ENCODE measurements at regions not wholly inside any gene's neighbourhood (a gene's known extent, or its start where the extent isn't known, plus 50 kb on each side); places are given as distances from the start of the nearest gene placed in this dataset.

DNA sequence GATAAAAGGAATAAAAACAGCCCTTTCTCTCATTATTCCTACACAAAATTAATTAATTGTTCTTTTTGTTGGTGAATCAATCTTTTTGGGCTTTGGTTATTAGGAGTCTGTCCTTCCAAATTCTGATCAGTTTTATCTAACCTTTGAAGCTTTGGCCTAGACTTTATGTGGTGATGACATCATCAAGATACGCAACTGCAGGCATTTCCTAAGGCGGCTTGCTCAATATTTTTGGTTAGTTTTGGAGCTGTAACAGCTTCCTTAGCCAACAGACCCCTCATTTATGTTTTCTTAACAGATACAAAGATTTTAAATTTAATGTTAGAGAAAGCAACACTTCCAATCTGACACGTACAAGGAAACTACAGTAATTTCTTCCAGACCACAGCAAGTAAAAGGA, 87.8 kb upstream of the PDE3A start:
- TF ChIP-seq, protein P1, sequence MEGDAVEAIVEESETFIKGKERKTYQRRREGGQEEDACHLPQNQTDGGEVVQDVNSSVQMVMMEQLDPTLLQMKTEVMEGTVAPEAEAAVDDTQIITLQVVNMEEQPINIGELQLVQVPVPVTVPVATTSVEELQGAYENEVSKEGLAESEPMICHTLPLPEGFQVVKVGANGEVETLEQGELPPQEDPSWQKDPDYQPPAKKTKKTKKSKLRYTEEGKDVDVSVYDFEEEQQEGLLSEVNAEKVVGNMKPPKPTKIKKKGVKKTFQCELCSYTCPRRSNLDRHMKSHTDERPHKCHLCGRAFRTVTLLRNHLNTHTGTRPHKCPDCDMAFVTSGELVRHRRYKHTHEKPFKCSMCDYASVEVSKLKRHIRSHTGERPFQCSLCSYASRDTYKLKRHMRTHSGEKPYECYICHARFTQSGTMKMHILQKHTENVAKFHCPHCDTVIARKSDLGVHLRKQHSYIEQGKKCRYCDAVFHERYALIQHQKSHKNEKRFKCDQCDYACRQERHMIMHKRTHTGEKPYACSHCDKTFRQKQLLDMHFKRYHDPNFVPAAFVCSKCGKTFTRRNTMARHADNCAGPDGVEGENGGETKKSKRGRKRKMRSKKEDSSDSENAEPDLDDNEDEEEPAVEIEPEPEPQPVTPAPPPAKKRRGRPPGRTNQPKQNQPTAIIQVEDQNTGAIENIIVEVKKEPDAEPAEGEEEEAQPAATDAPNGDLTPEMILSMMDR (IDR thresholded peaks at IDR 0.05) = no peak
- TF ChIP-seq POLR2A (IDR thresholded peaks at IDR 0.05) = no peak
